ENCODE measurements at regions not wholly inside any gene's neighbourhood (a gene's known extent, or its start where the extent isn't known, plus 50 kb on each side); places are given as distances from the start of the nearest gene placed in this dataset.

DNA sequence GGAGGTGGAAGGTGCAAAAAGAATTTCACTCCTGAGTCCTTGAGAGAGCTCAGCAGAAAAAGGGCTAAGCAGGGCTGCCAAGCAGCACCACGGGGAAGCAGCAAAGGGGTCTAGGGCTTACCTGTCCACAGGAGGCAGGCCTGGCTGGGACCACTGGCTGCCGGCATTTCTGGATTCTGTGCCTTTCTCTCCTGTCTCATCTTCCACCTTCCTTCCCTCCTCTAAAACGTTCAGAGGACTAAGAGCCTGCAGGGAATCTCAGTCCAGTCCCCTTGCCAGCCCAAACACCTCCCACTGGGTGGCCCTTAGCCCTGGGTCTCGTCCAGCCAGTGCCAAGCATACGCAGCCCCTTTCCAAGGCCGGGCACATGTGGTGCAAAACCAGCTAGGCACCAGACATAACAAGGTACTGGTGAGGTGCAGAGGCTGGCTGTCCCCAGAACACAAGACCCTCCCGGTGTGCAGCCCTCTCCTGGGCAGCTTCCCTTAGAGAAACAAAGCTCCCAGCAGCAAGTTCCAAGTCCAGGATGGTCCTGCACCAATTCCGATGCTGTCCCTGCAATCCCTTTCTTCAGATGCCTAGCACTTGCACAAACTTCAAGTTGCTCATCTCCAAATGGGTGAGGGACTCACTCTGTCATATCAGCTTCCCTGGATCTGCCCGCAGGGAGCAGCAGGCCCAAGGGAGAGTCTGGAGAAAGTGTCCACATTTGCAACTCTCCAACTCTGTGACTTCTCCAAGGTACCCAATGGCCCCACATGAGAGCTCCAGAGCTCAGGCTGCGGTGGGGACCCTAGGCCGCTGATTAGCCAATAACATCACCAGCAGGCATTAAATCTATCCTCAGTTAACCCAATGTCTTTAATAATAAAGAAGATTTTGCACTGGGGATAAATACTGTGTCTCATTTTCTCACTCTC lies 126.3 kb downstream of the C5orf15 start:
- CTCF ChIA-PET: interaction anchor here (0.7 kb wide), 1 partner anchor 10 kb away, joined by 3 read pairs; no protein-coding TSS in a partner anchor
- no peak for DNase-seq (ENCODE audit: extremely low spot score)
- POLR2A ChIA-PET: no interaction called here
- TF ChIP-seq NFRKB (IDR thresholded peaks at IDR 0.05): no peak
- TF ChIP-seq ARNT (IDR thresholded peaks at IDR 0.05): no peak

DNA sequence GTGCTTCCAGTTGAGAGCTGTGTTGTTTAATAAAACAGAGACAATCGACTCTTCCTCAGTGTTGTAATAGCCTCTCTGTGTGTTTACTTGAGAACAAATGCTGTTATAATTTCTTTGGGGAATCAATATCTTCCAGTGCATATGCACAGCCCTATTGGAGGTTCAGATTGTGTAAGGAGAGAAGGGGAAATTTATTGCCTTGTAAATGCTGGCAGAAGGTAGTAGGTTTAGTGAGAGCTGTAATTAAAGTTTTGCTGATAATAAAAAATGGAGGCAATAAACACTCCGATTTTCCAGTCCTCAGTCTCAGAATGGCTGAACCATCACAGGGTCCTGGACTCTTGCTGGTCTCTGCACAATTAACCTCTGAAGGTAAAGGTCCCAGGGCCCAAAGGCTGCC lies 128.3 kb downstream of the C5orf15 start:
- POLR2A ChIA-PET: no interaction called here
- DNase-seq (ENCODE audit: extremely low spot score): no peak
- CTCF ChIA-PET: no interaction called here
- TF ChIP-seq HDGF (IDR thresholded peaks at IDR 0.05; ENCODE audit: borderline replicate concordance): no peak
- TF ChIP-seq, protein P1, sequence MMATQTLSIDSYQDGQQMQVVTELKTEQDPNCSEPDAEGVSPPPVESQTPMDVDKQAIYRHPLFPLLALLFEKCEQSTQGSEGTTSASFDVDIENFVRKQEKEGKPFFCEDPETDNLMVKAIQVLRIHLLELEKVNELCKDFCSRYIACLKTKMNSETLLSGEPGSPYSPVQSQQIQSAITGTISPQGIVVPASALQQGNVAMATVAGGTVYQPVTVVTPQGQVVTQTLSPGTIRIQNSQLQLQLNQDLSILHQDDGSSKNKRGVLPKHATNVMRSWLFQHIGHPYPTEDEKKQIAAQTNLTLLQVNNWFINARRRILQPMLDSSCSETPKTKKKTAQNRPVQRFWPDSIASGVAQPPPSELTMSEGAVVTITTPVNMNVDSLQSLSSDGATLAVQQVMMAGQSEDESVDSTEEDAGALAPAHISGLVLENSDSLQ (IDR thresholded peaks at IDR 0.05): peak; percentile 50

DNA sequence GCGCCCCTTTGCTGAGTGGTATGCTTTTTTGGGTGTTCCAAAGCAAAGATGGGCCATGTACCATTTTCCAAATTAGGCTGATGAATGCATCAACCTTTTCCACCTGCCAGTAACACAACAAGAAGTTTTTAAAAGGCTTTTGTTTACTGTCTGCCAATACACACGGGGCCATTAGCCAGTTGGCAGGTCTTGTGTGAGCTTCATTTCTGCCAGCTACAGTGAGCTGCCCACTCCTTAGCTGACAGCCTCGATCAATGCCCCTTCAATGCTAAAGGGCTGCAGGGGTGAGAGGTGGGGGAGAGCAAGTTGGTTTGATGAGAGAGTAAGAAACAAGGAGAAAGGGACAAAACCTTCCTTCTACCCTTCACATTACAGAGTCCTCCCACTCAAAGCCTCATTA lies 128.7 kb downstream of the C5orf15 start:
- TF ChIP-seq L3MBTL2 (conservative IDR thresholded peaks at IDR 0.05) (no peak), HDGF (IDR thresholded peaks at IDR 0.05; ENCODE audit: borderline replicate concordance) (no peak), LEF1 (IDR thresholded peaks at IDR 0.05; ENCODE audit: borderline replicate concordance) (no peak), FOXM1 (IDR thresholded peaks at IDR 0.05; ENCODE audit: borderline replicate concordance) (no peak), BHLHE40 (IDR thresholded peaks at IDR 0.05; ENCODE audit: borderline replicate concordance) (no peak), TARDBP (IDR thresholded peaks at IDR 0.05) (no peak), ELF4 (IDR thresholded peaks at IDR 0.05) (no peak), FOXK2 (IDR thresholded peaks at IDR 0.05) (no peak), CTBP1 (IDR thresholded peaks at IDR 0.05; ENCODE audit: borderline replicate concordance) (no peak), FOXA1 (IDR thresholded peaks at IDR 0.05) (no peak), SP1 (IDR thresholded peaks at IDR 0.05) (no peak)
- POLR2A ChIA-PET: no interaction called here
- DNase-seq (ENCODE audit: extremely low spot score): no peak
- CTCF ChIA-PET: no interaction called here

DNA sequence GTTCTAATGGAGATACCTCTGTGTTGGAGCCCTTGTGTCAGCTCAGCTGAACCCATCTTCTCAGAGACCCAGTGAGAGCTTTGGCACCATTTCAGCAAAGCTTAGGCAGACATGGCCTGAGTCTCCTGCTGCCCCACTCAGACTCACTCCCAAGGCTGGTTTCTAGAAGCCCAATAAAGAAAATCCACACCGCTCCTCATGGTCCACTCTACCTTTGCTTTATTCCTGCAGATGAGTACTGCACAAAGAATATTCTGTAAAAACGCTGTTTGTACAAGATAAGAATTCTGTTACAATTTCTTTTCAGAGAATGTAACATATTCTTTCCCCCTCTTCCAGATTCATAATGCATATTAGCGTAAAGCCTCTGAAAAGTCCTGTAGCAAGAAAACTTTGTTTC lies 129.3 kb downstream of the C5orf15 start:
- no peak for DNase-seq (ENCODE audit: extremely low spot score)
- CTCF ChIA-PET: no interaction called here
- TF ChIP-seq FOXM1 (IDR thresholded peaks at IDR 0.05; ENCODE audit: borderline replicate concordance) (no peak), LEF1 (IDR thresholded peaks at IDR 0.05; ENCODE audit: borderline replicate concordance) (no peak), FOXK2 (IDR thresholded peaks at IDR 0.05) (no peak), BHLHE40 (IDR thresholded peaks at IDR 0.05; ENCODE audit: borderline replicate concordance) (no peak), SUZ12 (IDR thresholded peaks at IDR 0.05) (no peak), ARNT (IDR thresholded peaks at IDR 0.05) (no peak), FOXA1 (IDR thresholded peaks at IDR 0.05) (no peak)
- TF ChIP-seq, protein P1 (IDR thresholded peaks at IDR 0.05): no peak
- POLR2A ChIA-PET: no interaction called here

DNA sequence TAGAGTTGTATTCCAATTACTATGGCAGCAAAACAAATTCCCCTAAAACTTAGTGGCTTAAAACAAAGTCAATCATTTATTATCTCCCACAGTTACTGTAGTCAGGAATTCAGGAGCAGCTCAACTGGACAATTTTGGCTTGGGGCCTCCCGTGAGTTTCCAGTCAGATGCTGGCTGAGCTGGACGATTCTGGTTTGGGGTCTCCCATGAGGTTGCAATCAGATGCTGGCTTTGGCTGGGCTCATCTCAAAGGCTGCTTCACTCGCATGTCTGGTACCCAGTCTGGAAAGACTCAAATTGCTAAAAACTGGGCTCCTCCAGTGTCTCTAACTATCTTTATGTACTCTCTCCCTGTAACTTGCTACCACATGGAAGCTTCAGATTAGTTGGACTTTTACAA lies 130.1 kb downstream of the C5orf15 start:
- ChIA-PET POLR2A (no interaction called here), CTCF (interaction anchor here (0.7 kb wide), 1 partner anchor 30 kb away, joined by 3 read pairs; no protein-coding TSS in a partner anchor)
- TF ChIP-seq ZNF384 (IDR thresholded peaks at IDR 0.05) (no peak), FOXM1 (IDR thresholded peaks at IDR 0.05; ENCODE audit: borderline replicate concordance) (no peak), SUZ12 (IDR thresholded peaks at IDR 0.05) (no peak), ELF4 (IDR thresholded peaks at IDR 0.05) (no peak), CTBP1 (IDR thresholded peaks at IDR 0.05; ENCODE audit: borderline replicate concordance) (no peak), SP1 (IDR thresholded peaks at IDR 0.05) (no peak), BHLHE40 (IDR thresholded peaks at IDR 0.05; ENCODE audit: borderline replicate concordance) (no peak), NFRKB (IDR thresholded peaks at IDR 0.05) (no peak), ARNT (IDR thresholded peaks at IDR 0.05) (no peak), LEF1 (IDR thresholded peaks at IDR 0.05; ENCODE audit: borderline replicate concordance) (no peak), TARDBP (IDR thresholded peaks at IDR 0.05) (no peak)
- TF ChIP-seq, protein P1 (IDR thresholded peaks at IDR 0.05): no peak
- DNase-seq (ENCODE audit: extremely low spot score): no peak

DNA sequence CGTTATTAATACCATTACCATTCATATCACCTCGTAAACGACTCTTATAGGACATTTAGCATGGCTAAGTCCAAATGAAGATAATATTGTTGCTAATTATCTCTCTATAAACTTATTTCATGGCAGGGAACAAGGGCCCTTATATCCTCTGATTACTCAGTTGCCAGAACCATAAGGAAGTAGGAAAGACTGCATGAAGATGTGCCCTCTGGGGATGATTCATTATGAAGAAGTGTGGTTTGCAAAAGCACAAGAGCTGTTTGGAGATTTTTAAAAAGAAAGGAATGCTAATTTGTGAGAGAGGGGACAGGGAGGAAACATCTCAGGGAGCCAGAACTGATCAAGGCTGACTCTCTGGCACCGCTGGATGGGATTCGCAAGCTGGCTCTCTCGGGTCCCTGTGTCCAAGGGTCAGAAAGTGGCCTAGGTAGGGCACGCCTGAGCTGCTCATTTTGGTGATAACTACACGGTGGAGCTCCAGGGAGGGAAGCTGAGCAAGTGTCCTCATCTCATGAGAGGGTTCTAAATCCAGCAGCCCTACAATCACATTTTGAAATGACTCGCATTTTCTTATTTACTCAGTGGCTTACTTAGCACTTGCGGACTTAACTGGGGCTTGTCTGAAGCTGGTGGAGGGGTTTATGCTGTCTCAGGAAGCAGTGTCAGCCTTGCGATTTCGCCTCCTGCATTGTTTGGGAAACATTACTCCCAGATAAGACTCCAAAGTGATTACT lies 136.8 kb downstream of the C5orf15 start:
- POLR2A ChIA-PET: no interaction called here
- CTCF ChIA-PET: no interaction called here
- TF ChIP-seq ZNF384 (IDR thresholded peaks at IDR 0.05) (no peak), NFRKB (IDR thresholded peaks at IDR 0.05) (no peak), ELF4 (IDR thresholded peaks at IDR 0.05) (no peak), ARNT (IDR thresholded peaks at IDR 0.05) (no peak), TARDBP (IDR thresholded peaks at IDR 0.05) (no peak)
- TF ChIP-seq, protein P1 (IDR thresholded peaks at IDR 0.05): no peak
- DNase-seq (ENCODE audit: extremely low spot score): no peak

Data from HEK293T (cell line).